Heart left ventricle (tissue), 13 donors: ENCODE measurements at regions not wholly inside any gene's neighbourhood (a gene's known extent, or its start where the extent isn't known, plus 50 kb on each side); places are given as distances from the start of the nearest gene placed in this dataset.

Source experiments
- CTCF ChIP-seq, 12 donors: fragments of 200-600 bp; sonication (generic) in 4 of 12; IDR thresholded peaks; one replicate each; pipeline versions ENCODE4 v1.5.0 to v1.8.0; 2018 to 2022; ENCODE audit warnings: antibody characterized with exemption in 12 of 12, mild to moderate bottlenecking in 5 of 12
- POLR2A ChIP-seq, 2 donors: fragments of 450-650 bp; IDR thresholded peaks; one replicate each; pipeline ENCODE4 v1.6.1; 2017; ENCODE audit warnings: antibody characterized with exemption in 2 of 2, mild to moderate bottlenecking in 2 of 2, moderate library complexity in 2 of 2
- donor health status: ischemic (EF 13 %, LVEDD 7.1; RV severe dilation, severe dysfunction).
- donor health status: DM: no; HTN: yes; CAD: no.
- donor health status: DM: no; HTN: no; CAD: no.
- donor health status: ischemic (EF 25% LVEDD 6.9; RV normal size, moderate dysfunction).
- donor health status: ischemic (EF 25% LVEDD 5.7; RV mildly dilated, moderate dysfunction).
- donor health status: ischemic (EF 35%, LVEDD 5.7; RV mildly dilated, moderate dysfunction).
- donor health status: nonischemic (EF 11% LVEDD 7.7; RV severe dilation, severe dysfunction).
- donor health status: DM: yes; HTN: yes; CAD: no.
- donor health status: PGD.
- donor health status: ischemic (EF 29% LVEDD 5.4; RV normal size, mild dysfunction).
- donor health status: nonischemic (EF 23%, LVEDD 6.1; RV moderate dilation, normal function).

GRCh38 chr4:127486248-127486647, 146.5 kb upstream of the INTU start:
- TF ChIP-seq CTCF (IDR thresholded peaks at IDR 0.05), result no peak
- TF ChIP-seq POLR2A (IDR thresholded peaks at IDR 0.05), result no peak
